PFSK-1 (cell line): ENCODE measurements at regions not wholly inside any gene's neighbourhood (a gene's known extent, or its start where the extent isn't known, plus 50 kb on each side); places are given as distances from the start of the nearest gene placed in this dataset.

ENCODE experiments used
- POLR2AphosphoS5 ChIP-seq: IDR thresholded peaks from 2 replicates; pipeline ENCODE4 v1.6.1; 2012; ENCODE audit warnings: low read depth, mild to moderate bottlenecking, control low read depth, low read length, moderate library complexity
- TAF1 ChIP-seq: IDR thresholded peaks from 2 replicates; pipeline ENCODE4 v1.6.1; 2012; ENCODE audit warnings: low read length, control low read depth, borderline replicate concordance; ENCODE audit not compliant: insufficient read depth

- TF ChIP-seq TAF1 (no peak), POLR2AphosphoS5 (no peak)
These were observed 535.4 kb upstream of the USP24 start for GRCh38 chr1:55750628-55750995.
